RKO (cell line): ENCODE measurements at regions not wholly inside any gene's neighbourhood (a gene's known extent, or its start where the extent isn't known, plus 50 kb on each side); places are given as distances from the start of the nearest gene placed in this dataset.
A peak's percentile ranks its signal among the peaks of the same experiment; 100 is the strongest.

Source experiments
- DNase-seq: peaks from one replicate; pipeline ENCODE4 v3.0.0-alpha.2; 2016; ENCODE audit warnings: low spot score

DNA sequence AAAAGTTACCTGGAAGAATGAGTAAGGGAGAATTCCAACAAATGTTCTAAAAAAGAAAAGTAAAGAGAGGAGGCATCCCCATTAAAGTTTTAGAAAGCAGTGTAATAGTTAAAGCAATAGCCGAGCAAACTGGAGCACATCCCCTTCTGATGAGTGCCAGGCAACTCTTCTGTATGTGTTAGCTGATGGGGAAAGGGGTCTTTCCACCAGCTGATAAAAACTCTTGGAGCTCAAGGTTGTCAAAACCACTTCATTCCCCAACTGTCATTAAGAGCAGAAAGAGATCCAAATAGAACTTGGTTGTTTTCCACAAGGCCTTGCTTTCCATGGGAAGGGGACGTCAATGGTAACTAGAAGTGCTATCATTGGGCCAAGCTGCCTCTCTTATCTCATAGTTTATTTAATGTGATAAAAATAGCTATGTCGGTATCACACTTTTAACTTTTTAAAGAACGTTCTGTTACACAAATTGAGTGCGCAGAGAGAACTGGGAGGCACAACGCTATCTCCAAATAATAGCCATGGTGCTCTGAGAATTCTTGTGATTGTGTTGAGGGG is 116.9 kb downstream of the POLR2M start:
- no peak for DNase-seq

DNA sequence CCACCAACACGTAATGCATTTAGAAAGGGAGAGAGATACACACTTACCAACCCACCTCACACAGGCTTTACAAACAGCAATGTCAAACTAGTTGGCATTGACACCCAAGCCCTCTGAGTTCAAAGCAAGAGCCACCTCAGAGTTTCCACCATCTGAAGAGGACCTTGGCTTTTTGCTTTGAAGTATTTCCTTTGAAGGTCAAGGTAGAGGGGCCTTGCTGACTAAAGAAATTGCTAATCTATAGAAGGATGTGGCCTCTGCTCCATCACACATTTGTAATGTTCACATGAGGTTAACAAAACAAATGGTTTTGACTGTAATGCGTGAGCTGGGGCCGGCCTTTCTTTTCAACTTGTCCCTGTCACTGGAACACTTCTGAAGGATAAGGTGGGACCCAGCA is 117.7 kb downstream of the POLR2M start:
- no peak for DNase-seq

DNA sequence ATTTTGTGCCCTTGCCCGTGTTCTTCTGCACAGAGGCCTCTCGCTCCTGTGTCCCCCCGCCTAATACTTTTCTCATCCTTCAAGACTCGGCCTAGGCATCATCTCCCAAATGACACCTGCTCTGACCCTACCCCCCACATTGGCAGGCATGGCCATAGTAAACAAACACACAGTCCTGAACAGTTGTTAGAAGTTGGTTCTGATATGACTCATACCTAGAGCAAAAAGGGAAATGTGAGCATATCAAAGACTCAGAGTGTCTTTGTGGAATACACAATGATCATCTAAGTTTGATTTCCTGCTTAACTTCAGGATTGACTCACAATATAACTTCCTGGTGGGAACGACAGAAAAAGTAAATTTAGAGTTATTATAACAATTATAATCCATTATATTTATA is 120.5 kb downstream of the POLR2M start:
- DNase-seq, result no peak

DNA sequence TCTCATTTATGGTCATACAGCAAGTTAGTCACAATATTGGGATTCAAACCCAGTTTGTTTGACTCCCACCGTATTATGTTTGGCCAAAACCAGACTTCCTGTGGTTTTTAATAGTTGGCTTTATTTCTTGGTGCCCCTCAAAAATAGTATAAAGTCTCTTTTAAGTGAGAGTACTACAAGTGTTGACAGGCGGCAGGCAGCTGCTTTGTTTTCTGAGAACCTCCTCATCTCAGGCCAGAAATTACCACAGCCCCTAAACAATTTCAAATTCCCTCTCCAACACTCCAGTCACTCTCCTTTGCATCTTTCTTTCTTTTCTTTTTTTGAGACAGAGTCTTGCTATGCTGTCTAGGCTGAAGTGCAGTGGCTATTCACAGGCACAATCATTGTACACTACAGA is 121.5 kb downstream of the POLR2M start:
- DNase-seq, result no peak

DNA sequence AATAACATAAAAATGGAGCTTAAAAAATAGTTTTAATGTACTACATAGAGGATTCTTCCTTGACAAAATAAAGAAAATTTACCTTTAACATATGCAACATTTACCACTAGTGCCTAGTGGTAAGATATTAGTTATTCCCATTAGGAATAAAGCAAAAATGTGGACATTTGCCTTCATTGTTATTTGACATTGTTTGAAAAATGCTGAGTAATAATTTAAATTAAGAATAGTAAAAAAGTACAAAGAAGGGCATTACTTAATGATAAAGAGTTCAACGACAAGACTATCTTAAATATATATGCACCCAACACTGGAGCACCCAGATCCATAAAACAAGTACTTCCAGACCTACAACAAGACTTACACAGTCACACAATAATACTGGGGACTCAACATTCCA is 125.7 kb downstream of the POLR2M start:
- DNase-seq, result no peak

DNA sequence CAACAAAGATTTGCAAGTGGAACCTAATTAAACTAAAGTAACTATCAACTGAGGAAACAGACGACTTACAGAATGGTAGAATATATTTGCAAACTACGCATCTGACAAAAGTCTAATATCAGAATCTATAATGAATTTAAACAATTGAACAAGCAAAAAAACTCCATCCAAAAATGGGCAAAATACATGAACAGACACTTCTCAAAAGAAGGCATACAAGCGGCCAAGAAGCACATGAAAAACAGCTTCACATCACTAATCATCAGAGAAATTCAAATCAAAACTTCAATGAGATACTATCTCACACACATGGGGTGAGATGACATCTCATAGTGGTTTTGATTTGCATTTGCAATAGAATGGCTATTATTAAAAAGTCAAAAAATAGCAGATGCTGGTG is 128.6 kb downstream of the POLR2M start:
- no peak for DNase-seq

DNA sequence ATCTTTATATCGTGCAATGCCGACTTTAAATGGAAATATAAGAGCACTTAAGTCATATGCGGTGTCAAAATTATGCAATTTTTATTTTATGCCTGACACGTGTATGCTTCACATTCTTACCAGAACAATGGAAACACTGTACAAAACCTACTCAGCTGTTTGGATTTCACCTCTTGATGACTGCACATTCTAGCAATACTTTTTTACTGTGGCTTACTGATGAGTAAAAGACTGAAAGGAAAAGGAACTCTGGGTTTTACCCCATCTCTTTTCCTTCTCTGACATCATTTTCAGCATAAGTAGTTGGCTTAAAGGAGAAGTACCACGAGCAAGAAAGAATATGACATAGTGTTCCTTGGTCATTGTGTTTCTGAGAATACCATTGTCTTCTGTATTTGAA is 142.8 kb downstream of the POLR2M start:
- DNase-seq, result no peak

DNA sequence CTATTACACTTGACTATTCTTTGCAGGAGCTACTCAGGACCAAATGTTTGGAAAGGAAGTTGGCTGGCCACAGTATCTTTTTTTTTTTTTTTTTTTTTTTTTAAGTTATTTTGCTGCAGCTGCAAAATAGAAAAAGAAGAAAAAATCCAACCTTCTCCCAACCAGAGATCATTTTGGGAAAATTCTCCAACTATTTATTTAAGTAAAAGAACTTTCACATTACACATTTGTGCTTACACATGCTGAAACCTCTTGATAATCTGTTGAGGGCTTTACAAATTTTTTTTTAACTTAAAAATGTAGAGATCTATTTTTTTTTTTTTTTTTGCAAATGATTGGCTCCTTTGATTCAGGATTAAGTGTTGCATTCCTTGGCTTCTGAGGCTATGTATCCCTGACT is 148.0 kb downstream of the POLR2M start:
- no peak for DNase-seq

DNA sequence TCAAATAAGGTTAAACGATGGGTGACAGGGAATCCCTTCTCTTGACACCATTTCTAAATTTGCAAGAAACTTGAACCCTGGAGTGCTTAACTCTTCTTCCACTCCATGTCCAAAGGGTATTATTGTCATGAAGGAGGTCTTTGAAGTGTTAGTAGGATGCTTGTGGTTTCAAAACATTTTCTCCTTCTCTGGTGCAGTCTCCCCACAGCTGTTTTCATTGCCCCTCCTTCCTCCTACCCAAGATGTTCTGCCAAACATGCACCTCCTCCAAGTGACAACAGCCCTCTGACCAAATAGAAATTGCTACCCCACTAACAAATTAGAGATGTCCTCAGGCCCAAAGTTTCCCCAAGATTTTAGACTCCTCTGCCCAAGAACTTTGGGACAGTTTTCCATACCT is 151.4 kb downstream of the POLR2M start:
- DNase-seq, result no peak

DNA sequence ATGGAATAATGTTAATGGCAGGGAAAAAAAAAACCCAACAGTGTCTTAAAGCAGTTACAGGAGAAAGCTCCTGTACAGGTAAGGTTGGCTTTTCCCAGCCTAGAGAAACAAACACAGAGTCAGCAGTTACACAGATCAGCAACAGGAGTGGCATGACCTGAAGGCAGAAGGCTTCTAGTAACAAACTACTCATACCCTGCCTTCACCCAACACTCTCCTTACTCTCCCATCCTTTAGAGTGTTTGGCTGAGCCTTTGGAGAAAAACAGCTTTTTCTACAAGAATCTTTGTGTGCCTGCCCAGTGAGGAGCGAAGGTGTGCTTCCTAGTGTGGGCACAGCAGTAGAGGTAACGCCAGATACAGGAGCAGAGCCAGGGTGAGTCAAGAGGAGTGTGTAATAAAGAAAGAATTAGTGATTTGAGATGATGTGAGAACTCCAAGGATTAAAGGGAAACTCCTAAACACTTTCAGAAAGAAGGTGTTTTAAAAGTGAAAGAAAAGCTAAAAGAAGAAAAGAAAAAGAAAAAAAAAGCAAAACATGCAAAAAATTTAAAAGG is 152.7 kb downstream of the POLR2M start:
- no peak for DNase-seq

DNA sequence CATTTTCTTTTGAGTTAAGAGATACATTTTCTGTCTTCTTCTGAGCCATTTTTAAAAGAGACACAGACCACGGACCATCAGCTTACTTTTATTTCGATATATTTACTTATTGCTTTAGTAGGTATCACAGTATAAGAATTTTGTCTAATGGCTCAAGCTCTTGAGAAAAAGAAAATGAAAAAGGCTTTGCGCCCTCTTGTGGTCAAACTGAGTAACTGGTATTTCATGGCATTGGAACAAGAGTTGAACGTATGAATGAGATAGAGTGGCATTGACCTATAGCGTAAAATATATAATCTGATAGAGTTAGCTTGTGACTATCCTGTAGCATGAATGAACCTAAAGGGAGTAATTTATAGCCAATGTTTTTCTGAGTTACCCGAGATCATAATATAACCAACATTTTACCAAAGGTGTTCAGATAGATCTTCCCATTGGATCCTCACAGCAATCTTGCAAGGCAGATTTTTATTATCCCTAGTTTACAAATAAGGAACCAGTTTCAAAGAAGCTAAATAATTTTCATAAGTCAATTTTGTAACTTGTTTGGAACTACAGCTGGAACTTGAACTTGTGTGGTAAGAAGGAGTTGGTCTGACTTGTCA is 154.6 kb downstream of the POLR2M start:
- DNase-seq, result peak; percentile 63

DNA sequence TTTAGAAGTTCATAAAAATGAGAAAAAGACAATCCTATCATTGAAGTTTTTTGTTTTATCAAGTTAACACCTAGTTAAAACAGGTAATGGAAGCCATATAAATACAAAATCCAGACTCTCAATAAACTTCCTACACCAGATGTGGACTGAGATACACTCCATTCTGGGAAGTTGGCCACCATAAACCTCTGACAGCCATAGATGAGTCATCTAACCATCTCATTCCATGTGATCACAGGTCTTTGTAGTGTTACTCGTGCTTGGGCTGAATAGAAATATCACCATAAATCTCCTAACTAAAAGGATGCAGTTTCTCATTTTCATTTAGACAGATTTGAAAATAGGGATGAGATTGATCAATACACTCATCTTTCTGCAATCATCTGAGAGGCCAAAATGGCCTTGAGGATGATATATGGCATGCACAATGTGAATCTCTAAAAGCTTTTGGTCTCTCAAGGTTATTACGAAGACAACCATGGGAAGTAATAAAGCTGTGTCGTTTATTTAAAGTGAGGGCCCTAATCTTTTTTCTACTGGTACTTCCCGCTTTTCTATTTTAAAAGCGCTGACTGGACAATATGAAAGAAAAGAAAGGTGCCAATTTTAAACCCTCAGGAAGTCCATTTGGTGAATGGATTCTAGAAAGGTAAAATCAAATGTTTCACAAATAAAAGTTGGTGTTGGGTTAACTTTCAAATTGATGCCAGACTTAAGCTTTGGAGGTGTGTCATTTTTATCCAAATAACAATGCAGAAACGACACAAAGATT is 155.5 kb downstream of the POLR2M start:
- peak; percentile 14 for DNase-seq

DNA sequence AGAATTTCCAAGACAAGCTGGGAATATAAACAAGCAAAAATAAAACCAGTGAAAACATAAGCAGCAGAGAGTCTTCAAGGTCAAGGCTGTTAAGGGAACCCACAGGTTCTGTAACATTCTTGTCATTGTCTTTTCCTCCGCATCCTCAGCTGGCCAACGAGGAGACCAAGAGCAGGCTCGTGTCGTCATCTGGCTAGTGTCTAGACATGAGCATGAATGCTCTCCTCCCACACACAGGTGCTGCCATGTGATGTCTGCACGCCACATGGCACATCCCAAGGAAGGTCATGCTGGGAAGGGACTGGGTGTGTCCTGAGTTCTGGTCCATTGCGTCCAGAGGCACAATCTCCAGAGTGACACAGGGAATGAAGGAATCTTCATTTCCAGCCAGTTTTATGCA is 156.2 kb downstream of the POLR2M start:
- DNase-seq, result no peak

DNA sequence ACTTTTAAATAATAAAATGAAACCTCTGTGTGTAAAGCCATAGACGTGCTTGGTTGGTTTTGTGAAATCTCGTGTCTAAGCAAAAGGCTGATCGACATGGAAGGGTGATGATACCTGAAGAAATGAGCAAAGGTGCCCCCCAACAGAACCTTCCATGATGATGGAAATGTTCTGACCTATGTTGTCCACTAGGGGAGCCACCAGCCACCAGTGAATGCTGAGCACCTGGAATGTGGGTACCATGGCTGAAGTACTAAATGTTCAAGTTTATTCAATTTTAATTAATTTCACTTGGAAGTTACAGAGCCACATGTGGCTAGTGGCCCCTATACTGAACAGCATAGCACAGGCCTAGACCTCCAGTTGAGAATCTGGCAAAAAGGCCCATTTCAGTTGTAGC is 158.8 kb downstream of the POLR2M start:
- no peak for DNase-seq

DNA sequence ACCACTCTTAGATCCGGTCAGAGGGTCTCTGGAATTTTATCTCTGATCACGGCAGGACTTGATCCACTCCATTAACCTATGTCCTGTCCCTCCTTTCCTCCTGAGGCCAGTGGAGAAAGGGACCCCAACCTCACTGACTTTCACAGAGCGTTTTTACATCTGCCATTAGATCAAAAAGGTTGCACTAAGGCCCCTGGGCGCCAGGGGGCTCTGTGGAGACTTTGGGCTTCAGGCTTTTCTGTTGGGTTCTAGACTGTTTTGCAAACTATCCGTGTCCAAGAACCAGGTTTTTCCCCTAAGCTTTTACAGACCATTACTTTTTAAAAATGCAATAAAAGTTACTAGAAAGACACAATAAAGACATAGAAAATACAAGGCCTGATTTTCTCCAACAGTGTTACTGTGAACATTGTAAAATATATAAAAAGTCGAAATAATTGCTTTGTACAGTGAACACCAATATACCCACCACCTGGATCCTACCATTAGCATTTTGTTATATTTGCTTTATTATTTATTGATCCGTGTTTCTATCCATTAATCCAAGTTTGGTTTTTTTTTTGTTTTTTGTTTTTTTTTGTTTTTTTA is 159.7 kb downstream of the POLR2M start:
- peak; percentile 43 for DNase-seq

DNA sequence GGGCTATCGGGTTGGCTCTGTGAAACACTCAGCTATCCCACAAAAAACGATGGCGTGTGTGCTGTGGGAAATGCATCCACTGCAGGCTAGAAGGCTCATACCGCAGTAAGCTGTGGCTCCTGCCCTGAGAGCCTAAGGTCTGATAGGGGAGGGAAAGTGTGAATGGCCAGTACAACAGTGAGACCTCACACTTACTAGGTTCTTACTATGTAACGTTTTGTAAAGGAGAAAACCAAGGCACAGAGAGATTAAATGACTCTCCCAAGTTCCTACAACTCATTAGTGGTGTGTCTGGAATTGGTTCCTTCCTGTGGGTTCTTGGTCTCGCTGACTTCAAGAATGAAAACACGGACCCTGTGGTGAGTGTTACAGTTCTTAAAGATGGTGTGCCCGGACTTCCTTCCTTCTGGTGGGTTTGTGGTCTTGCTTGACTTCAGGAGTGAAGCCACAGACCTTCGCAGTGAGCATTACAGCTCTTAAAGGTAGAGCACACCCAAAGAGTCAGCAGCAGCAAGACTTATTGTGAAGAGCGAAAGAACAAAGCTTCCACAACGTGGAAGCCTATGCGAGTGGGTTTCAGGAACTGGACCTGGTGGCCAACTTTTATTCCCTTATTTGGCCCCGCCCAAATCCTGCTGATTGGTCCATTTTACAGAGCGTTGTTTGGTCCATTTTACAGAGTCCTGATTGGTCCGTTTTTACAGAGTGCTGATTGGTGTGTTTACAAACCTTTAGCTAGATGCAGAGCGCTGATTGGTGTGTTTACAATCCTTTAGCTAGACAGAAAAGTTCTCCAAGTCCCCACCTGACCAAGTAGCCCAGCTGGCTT is 161.7 kb downstream of the POLR2M start:
- DNase-seq, result no peak

DNA sequence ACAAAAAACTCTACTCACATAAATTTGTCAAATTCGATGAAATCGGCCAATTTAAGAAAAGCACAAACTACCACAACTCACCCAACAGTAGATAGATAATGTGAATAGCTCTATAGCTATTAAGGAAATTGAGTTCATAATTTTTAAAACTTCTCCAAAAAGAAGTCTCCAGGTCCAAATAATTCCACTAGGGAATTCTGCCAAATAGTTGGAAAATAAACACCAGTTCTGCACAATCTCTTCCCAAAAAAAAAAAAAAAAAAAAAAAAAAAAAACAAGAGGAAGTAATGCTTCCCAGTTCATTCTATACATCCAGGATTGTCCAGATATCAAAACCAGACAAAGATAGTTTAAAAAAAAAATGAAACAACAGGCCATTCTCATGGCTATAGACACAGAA is 164.2 kb downstream of the POLR2M start:
- no peak for DNase-seq

DNA sequence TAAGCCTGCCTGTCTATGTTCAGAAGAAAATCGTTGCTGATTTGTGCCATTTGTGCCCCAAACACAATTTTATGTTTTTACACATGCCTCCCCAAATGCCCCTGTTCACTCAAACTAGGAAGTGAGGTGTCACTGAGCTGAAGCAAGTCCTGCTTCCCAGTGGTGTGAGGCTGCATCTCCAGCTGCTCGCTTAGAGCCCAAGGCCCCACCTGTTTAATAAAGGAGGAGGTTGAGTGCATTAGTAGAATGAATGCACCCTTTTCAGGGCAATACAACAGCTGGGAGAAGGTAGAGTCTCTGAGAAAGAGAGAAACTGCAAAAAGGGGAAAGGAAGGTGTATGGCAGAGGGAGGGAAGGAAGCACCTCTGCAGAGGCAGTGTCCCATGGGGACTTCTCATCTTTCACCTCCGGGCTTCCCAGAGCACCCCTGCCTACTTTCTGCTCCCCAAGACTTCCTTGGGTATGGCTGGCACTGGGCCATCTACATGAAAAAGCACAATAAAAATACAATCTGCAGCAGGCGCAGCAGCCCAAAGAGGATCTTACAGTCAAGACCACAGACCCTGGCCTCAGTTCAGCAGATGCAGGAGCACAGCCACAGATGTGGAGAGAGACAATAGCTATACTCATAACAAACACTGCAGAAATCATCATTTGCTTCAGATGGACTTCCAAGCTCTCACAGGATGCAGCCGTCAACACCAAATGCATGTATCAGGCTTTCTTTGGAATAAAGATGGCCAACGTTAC is 165.9 kb downstream of the POLR2M start:
- DNase-seq, result no peak

DNA sequence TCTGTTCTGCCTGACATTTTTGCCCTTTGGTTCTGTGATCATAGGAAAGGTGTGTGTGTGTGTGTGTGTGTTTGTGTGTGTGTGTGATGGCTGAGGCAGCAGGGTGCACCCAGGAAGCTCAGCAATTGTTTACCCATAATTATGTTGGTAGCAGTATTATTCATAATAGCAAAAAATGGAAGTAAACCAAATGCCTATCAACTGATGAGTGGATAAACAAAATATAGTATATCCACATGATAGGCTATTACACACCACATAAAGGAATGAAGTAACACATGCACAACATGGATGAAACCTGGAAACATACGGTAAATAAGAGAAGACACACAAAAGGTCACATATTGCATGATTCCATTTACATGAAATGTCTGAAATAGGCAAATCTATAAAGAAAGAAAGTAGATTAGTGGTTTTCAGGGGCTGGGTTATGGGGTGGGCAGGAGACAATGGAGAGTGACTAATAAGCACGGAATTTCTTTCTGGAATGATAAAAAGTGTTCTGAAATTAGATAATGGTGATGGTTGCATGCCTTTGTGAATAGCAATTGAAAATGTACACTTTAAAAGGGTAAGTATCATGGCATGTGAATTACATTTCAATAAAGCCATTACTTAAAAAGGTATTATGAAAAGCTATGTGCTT is 167.2 kb downstream of the POLR2M start:
- DNase-seq, result no peak

DNA sequence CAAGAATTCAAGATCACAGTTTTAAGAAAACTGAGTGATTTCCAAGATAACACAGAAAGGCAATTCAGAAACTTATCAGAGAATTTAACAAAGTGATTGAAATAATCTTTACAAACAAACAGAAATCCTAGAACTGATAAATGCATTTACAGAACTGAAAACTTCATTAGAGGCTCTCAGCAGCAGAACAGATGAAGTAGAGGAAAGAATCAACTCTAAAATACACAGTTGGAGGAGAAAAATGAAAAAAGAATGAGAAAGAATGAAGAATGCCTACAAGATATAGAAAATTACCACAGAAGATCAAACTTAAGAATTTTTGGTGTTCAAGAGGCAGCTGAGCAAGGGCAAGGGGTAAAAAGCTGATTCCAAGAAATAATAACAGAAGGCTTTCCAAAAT is 168.8 kb downstream of the POLR2M start:
- no peak for DNase-seq

DNA sequence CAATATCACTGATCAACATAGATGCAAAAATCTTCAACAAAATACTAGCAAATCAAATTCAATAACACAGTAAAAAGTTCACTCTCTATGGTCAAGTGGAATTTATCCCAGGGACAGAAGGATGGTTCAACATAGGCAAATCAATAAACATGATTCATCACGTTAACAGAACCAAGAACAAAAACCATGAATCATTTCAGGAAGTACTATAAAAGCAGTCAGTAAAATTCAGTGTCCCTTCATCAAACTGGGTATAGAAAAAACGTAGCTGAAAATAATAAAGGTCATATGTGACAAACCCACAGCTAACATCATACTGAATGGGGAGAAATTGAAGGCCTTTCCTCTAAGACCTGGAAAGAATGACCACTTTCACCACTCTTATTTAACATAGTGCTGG is 172.1 kb downstream of the POLR2M start:
- no peak for DNase-seq
